HL-60 (cell line): ENCODE measurements at regions not wholly inside any gene's neighbourhood (a gene's known extent, or its start where the extent isn't known, plus 50 kb on each side); places are given as distances from the start of the nearest gene placed in this dataset.

Experiments
- CTCF ChIP-seq: IDR thresholded peaks from one replicate; pipeline ENCODE4 v1.5.1; 2011; ENCODE audit warnings: low read length, control low read depth, inconsistent platforms; ENCODE audit not compliant: insufficient read depth
- GABPA ChIP-seq: IDR thresholded peaks from 2 replicates; pipeline ENCODE4 v1.6.1; 2012; ENCODE audit warnings: low read depth
- POLR2AphosphoS5 ChIP-seq: IDR thresholded peaks from 2 replicates; pipeline ENCODE4 v1.6.1; 2012; ENCODE audit warnings: low read depth
- REST ChIP-seq: IDR thresholded peaks from 2 replicates; pipeline ENCODE4 v1.6.1; 2012; ENCODE audit warnings: low read depth; ENCODE audit not compliant: insufficient replicate concordance
- SPI1 ChIP-seq: IDR thresholded peaks from 2 replicates; pipeline ENCODE4 v1.6.1; 2012; ENCODE audit warnings: low read depth, mild to moderate bottlenecking, borderline replicate concordance

- TF ChIP-seq CTCF (no peak), SPI1 (no peak), POLR2AphosphoS5 (no peak), GABPA (no peak), REST (no peak)
These were observed 133.7 kb downstream of the ERMARD start for GRCh38 chr6:169885131-169885530.
